VCaP (cell line): ENCODE measurements at regions not wholly inside any gene's neighbourhood (a gene's known extent, or its start where the extent isn't known, plus 50 kb on each side); places are given as distances from the start of the nearest gene placed in this dataset.
"Not testable (repeated sequence)": the region's sequence is repeated elsewhere in the genome, so short reads cannot be mapped to it uniquely, and the experiment has no call there.

Experiments
- H3K27ac ChIP-seq: fragments of 450-650 bp; 2 replicates; pipeline ENCODE4 v1.5.1; 2017
- TF ChIP-seq, protein P1 (sequence below): fragments of 450-650 bp; conservative IDR thresholded peaks from 2 replicates; pipeline ENCODE4 v1.5.1; 2017; ENCODE audit warnings: mild to moderate bottlenecking, moderate library complexity

DNA sequence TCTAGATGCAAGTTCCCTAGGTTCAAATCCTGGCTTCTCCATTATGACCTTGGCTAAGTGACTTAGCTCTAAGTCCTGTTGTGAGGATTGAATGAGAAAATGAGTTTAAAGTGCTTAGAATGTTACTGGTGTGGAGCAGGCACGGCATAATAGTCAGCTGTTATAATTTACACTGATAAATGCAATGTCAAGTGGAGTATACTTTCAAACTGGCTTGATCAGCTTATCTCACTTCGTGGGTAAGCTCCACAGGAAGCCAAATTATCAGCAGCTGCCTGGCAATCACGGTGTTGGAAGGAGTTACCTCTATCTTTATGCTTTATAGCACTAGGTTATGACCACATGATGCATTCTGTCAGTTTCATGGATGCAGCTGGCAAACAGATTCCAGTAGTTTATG, 272.8 kb downstream of the OLFM4 start:
- TF ChIP-seq, protein P1, sequence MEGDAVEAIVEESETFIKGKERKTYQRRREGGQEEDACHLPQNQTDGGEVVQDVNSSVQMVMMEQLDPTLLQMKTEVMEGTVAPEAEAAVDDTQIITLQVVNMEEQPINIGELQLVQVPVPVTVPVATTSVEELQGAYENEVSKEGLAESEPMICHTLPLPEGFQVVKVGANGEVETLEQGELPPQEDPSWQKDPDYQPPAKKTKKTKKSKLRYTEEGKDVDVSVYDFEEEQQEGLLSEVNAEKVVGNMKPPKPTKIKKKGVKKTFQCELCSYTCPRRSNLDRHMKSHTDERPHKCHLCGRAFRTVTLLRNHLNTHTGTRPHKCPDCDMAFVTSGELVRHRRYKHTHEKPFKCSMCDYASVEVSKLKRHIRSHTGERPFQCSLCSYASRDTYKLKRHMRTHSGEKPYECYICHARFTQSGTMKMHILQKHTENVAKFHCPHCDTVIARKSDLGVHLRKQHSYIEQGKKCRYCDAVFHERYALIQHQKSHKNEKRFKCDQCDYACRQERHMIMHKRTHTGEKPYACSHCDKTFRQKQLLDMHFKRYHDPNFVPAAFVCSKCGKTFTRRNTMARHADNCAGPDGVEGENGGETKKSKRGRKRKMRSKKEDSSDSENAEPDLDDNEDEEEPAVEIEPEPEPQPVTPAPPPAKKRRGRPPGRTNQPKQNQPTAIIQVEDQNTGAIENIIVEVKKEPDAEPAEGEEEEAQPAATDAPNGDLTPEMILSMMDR: no peak
- H3K27ac ChIP-seq: no peak overlapping the region

DNA sequence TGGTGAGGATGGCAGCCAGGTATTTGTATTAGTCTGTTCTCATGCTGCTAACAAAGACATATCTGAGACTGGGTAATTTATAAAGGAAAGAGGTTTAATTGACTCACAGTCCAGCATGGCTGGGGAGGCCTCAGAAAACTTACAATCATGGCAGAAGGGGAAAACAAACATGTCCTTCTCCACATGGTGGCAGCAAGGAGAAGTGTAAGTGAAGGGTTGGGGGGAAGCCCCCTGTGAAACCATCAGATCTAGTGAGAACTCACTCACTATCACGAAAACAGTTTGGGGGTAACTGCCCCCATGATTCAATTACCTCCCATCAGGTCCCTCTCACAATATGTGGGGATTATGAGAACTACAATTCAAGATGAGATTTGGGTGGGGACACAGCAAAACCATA, 276.8 kb downstream of the OLFM4 start:
- not testable (repeated sequence) for H3K27ac ChIP-seq
- TF ChIP-seq, protein P1: 0 out of 2 replicates have a peak, but pooled peaks have one; percentile 13

DNA sequence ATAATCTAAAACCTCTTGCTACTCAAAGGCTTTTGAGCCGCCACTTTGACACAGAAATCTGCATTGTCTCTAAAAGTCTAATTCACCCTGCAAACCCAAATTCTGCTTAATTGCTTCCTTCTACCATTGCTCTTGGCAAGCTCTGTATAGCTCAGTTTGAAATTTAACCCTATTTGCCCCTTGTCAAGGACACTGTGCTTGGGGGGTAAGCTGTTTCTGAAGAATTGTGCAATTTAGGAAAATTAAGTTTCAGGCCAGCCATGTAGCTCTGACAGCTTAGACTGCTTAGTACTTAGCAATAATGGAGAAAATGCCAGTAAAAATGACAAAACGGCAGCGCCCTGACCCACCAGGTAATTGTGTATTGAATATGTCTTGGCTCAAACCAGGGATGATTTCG, 282.2 kb downstream of the OLFM4 start:
- TF ChIP-seq, protein P1: no peak

DNA sequence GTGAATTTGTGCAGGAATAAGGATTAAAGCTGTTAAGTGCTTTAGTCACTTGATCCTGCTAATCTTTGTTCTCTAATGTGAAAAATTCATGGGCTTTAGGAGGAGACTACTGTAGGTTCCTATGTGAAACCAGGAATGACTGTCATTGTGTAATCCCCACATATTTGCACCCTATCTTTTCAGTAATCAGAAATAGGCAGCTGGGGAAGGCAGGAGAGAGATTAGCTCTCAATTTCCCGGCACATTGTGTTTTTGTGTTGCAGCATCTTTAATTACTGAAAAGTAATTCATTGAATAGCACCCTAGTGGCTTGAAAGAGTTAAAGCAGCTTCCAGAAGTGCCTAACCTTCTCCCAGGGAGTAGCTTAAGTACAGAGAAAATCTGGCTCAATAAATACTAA, 282.9 kb downstream of the OLFM4 start:
- TF ChIP-seq, protein P1: no peak
- H3K27ac ChIP-seq: no peak overlapping the region

More for the DNA sequence above, 282.2 kb downstream of the OLFM4 start:
- no peak overlapping the region for H3K27ac ChIP-seq

DNA sequence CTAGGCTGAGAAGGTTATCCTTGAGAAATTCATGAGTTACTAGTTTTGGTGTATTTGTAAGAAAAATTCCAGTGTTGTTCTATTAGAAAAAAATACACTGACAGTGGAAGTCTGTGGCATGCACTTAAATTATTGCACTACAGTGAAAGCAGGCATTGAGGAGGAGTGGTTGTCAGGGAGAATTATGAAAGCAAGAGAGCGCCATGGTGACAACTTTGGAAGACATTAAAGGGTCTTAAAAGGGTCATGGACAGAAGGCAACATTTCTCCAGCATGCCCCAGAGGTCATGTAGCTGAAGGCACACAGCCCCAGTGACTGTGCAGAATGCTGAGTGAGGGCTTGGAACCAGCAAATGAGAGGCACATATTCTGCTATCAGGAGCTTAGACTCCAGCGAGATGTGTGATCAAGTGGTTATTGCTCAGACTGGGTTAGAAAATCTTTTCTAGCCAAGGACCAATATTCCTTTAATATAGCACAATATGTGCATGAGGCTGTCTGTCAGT, 292.7 kb downstream of the OLFM4 start:
- no peak overlapping the region for H3K27ac ChIP-seq
- TF ChIP-seq, protein P1: no peak

DNA sequence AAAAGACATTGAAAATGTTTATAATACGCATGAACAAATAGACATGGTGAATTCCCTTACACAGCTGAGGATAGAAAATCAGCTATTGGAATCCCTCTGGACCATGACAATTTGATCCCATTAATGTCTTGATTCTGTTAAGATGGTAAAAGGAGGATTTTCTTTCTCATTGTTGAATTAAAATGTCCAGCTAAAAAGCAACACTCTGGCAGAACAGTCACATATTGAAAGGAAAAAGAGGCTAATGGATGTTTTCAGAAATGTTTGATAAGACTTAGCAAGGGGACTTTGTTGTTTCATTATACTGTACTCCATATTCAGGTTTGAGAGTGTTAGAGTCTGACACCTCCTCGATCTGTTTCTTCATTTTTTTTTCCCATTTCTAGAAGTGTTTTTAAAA, 296.0 kb downstream of the OLFM4 start:
- H3K27ac ChIP-seq: no peak overlapping the region
- TF ChIP-seq, protein P1: no peak

DNA sequence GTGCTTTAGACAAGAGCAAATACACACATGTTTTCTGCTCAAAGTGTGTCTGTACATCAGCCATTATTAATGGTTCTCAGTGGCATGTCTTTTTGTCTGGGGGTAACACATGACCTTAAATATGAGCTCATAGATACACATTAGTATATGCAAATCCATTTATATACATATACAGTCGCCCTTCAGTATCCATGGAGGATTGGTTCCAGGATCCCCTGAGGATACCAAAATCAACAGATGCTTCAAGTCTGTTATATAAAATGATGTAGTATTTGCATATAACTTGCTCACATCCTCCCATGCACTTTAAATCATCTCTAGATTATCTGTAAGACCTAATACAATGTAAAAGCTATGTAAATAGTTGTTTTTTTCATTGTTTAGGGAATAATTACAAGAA, 298.1 kb downstream of the OLFM4 start:
- H3K27ac ChIP-seq: no peak overlapping the region
- TF ChIP-seq, protein P1: no peak
